AG10803 (cell line): ENCODE measurements at regions not wholly inside any gene's neighbourhood (a gene's known extent, or its start where the extent isn't known, plus 50 kb on each side); places are given as distances from the start of the nearest gene placed in this dataset.
"Not testable (repeated sequence)": the region's sequence is repeated elsewhere in the genome, so short reads cannot be mapped to it uniquely, and the experiment has no call there.

Experiments
- DNase-seq: peaks from one replicate; pipeline ENCODE4 v3.0.0; 2010; ENCODE audit warnings: low read depth
- H3K4me3 ChIP-seq: 2 replicates; pipeline ENCODE4 v1.5.1; 2011; ENCODE audit warnings: mild to moderate bottlenecking, low read length, control low read depth
- TF ChIP-seq, protein P1 (sequence below): conservative IDR thresholded peaks from 2 replicates; pipeline ENCODE4 v1.5.1; 2011; ENCODE audit warnings: mild to moderate bottlenecking, low read length, control low read depth, inconsistent platforms

DNA sequence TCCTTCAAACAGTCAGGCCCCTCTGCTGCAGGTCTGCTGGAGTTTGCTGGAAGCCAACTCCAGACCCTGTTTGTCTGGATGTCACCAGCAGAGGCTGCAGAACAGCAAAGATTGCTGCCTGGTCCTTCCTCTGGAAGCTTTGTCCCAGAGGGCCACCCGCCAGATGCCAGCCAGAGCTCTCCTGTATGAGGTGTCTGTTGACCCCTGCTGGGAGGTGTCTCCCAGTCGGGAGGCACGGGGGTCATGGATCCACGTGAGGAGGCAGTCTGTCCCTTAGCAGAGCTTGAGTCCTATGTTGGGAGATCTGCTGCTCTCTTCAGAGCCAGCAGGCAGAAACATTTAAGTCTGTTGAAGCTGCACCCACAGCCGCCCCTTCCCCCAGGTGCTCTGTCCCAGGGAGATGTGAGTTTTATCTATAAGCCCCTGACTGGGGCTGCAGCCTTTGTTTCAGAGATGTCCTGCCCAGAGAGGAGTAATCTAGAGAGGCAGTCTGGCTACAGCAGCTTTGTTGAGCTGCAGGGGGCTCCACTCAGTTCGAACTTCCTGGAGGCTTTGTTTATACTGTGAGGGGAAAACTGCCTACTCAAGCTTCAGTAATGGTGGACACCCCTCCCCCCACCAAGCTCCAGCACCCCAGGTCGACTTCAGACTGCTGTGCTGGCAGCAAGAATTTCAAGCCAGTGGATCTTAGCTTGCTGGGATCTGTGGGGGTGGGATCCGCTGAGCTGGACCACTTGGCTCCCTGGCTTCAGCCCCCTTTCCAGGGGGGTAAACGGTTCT, 72.1 kb downstream of the OGFRL1 start:
- not testable (repeated sequence) for H3K4me3 ChIP-seq, DNase-seq

GRCh38 chr6:71364889-71365542, 76.4 kb downstream of the OGFRL1 start:
- no peak overlapping the region for H3K4me3 ChIP-seq
- no peak for DNase-seq

DNA sequence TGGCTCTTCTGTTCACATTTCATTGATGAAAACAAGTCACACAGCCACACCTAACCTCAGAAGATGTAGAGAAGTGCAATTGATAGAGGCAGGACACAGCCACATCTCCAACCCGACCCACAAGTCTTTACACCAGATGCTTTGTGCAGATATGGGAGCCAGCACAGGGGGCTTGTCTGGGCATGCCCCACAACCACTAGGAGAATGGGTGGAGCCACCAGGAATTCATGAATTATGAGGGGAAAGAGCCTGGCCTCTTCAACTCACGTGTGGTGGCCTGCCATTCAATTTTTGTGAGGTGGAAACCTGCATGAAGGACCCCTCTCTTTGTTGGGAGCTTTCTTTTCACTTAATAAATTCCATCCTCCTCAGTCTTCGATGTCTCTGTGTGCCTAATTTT, 79.1 kb downstream of the OGFRL1 start:
- TF ChIP-seq, protein P1, sequence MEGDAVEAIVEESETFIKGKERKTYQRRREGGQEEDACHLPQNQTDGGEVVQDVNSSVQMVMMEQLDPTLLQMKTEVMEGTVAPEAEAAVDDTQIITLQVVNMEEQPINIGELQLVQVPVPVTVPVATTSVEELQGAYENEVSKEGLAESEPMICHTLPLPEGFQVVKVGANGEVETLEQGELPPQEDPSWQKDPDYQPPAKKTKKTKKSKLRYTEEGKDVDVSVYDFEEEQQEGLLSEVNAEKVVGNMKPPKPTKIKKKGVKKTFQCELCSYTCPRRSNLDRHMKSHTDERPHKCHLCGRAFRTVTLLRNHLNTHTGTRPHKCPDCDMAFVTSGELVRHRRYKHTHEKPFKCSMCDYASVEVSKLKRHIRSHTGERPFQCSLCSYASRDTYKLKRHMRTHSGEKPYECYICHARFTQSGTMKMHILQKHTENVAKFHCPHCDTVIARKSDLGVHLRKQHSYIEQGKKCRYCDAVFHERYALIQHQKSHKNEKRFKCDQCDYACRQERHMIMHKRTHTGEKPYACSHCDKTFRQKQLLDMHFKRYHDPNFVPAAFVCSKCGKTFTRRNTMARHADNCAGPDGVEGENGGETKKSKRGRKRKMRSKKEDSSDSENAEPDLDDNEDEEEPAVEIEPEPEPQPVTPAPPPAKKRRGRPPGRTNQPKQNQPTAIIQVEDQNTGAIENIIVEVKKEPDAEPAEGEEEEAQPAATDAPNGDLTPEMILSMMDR, result no peak
- no peak overlapping the region for H3K4me3 ChIP-seq
- peak; percentile 28 for DNase-seq

More at GRCh38 chr6:71364889-71365542, 76.4 kb downstream of the OGFRL1 start:
- TF ChIP-seq, protein P1, result no peak

DNA sequence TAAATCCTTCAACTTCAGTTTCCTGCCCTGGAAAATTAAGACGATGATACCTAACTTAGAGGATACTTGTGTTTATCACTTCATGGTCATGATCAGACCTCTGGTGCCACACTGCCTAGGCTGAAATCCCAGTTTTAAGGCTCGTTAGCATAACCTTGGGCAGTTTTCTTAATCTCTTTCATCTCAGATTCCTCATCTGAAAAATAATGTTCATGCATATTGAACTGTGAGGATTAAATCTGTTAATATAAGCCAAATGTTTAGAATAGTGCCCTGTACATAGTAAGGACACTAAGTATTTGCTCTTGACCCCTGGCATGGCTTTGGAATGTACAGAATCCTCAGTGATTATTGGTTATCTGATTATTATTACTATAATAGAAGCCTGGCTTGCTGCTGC, 79.7 kb downstream of the OGFRL1 start:
- TF ChIP-seq, protein P1, result no peak
- DNase-seq, result no peak
- H3K4me3 ChIP-seq, result no peak overlapping the region

DNA sequence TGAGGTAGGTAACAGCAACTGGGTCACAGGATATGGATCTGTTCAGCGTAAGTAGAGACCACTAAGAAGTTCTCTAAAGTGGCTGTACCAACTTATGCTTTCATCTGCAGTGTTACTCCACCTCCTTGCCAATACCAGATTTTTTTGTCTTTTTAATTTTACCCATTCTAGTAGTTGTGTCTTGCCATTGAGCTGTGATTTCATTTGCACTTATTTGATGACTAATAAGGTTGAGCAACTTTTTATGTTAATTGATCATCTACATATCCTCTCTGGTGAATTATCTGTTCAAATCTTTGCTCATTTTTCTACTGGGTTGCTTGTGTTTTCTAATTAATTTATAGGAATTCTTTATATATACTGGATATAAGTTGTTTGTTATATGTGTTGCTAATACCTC, 82.9 kb downstream of the OGFRL1 start:
- TF ChIP-seq, protein P1, result no peak
- no peak overlapping the region for H3K4me3 ChIP-seq
- DNase-seq, result no peak

- peak; percentile 52 for DNase-seq
- TF ChIP-seq, protein P1, result no peak
- no peak overlapping the region for H3K4me3 ChIP-seq
These were observed 85.3 kb downstream of the OGFRL1 start for GRCh38 chr6:71373943-71374342.

- TF ChIP-seq, protein P1, result no peak
- no peak for DNase-seq
- no peak overlapping the region for H3K4me3 ChIP-seq
These were observed 87.1 kb downstream of the OGFRL1 start for GRCh38 chr6:71375676-71376075.
